ENCODE measurements at regions not wholly inside any gene's neighbourhood (a gene's known extent, or its start where the extent isn't known, plus 50 kb on each side); places are given as distances from the start of the nearest gene placed in this dataset.

DNA sequence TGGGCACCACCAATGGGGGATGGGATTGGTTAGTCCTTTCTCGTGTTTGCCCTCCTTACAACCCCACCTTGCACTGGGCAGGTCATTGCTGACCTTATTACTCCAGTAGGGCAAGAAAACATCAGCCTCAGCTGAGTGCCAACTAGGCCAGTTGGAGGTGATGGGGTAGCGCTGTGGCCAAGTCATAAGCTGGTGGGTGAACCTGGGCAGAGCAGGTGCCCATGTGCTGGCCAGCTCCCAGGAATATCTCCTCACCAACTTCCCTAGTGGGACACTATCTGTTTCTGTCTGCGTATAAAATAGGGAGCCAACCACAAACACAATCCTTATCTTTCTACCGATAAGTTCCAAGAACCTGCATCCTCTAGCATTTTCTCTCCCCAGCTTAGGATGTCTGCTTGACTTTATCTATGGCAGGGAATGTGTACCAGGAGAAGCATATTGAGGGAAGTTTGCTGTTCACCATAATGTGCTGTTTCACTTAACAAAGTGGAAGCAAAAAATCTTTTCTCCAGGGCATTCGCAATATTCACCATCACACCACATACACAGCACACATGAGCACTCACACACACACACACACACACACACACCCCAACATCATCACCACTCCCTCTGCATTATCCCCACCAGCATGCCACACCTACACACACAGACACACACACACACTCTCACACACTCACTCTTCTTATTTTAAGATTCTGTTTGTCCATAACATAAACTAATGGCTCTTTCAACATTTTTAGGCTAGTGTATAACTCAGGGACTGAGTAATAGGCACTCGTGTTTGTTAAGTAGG, 390.0 kb downstream of the ENC1 start:
- no peak for DNase-seq

DNA sequence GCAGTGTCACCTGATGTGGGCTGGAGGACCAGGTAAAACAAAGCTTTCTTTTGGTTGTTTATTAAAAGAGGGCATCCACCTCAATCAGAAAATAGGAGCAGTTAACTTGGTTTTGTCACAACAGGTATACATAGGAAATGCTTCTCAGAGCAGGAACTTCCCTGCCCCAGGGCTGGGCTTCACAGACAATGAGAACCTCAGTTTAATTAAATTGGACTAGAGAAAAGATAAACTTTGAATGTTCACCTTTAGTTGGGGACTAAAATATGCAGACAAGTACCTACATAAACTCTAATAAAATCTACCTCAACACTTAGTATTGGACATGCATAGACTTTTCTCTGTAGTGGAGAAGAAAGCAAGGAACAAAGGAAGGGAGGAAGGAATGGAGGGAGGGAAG, 392.0 kb downstream of the ENC1 start:
- no peak for DNase-seq

DNA sequence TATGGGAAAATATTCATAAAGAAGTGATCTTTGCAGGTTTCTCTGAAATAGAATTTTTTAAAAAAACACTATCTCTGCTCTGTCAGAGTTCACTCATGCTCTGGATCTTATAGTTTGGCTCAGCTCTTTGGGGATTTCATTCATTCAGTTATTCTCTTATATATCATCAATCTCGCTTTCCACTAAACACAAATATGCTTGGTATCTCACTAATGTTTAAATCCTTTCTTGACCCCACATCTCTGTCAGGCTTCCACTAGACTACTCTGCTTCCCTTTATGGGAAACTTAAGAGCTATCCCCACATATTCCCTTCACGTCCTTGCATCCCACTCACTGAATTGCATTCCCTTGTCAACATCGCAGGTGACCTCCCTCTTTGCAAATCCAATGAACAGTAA, 396.1 kb downstream of the ENC1 start:
- no peak for DNase-seq

DNA sequence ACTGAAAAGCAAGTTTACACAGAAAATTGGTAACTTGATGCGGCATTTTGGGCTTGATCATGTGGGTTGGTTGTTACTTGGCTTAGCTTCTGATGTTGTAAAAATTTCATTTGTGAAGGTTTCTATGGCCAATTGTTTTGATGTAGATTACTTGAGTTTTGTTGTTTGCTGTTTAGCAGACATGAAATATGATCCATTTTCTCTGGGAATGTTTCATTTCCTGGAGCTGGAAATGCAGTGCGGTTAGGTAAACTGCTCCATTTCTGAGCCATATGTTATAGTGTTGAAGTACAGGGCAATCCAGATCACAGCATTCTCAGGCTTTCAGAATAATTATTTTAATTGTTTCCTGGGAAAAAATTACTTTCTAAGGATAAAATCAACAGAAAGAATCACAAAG, 396.9 kb downstream of the ENC1 start:
- DNase-seq, result no peak

DNA sequence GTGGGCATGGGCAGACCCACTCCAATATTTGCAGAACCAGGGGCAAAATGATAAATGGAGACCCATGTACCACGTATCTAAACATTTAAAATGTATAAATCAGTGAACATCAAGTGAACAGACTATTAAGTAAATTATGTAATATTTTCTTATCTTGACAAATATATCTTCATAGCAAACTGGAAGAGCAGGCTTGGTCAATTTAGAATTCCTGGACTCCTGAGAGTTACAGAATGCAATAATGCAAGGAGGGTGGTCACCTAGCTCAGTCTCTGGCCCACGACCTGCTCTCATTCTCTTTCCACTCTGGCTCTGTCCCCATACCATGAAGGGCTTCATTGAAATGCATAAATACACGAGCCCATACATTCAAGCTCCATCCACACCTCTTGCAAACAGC, 398.0 kb downstream of the ENC1 start:
- DNase-seq, result no peak

DNA sequence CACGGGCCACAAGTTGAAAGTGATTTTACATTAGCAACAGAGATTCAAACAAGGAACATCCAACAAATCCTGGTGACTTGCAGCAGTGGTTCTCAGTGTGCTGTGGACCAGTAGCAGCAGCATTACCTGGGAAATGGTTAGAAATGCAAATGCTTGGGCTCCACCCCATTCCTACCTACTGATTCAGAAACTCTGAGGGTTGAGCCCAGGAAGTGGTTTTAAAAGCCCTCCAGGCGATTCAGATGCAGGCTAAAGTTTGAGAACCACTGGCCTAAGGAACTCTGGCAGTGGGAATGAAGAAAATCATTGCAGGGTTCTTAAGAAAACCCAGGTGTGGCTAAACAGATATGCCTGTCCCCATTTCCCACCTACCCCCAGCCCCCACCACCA, 398.8 kb downstream of the ENC1 start:
- no peak for DNase-seq

DNA sequence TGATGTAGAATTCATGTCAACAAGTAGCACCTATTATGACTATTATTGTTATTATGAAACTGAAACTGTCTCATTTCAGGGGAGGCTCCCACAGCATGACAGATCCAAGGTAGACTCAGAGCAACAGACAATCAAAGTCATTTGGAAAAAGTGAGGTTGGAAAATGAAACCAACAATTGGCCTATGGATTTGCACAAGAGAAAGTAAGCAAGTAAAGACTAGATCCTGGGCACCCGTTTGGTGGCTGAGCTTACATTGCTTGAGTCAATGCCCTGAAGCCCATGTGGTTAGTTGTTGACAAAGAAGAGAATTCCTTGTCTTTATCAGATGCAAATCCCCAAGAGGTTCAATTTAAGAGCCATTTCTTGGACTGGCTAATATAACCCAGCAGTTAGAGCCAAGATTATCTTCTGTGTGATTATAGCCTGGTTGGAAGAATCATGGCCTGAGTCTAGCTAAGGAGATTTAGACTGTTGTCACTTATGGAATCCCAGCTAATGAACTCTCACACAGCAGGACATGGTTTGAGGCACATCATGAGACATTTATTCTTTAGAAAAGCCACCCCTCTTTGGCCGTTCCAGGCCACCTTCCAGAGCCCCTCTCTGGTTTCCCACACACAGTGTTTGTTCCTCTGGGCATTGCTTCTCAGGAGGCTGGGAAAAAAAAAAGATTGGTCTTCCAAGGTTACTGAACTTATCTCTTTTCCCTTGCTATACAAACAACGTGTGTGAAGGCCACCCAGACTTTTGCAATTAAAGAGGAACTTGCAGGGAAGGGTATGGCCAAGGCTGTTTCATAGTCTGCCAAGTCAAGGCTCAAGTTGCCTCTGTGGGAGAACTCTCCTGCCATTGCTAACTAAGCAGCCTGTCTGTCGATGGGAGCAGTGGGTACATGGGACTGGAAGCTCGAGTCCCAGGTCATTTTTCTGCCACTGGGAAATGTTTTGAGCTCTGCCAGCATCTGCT, 399.5 kb downstream of the ENC1 start:
- no peak for DNase-seq

DNA sequence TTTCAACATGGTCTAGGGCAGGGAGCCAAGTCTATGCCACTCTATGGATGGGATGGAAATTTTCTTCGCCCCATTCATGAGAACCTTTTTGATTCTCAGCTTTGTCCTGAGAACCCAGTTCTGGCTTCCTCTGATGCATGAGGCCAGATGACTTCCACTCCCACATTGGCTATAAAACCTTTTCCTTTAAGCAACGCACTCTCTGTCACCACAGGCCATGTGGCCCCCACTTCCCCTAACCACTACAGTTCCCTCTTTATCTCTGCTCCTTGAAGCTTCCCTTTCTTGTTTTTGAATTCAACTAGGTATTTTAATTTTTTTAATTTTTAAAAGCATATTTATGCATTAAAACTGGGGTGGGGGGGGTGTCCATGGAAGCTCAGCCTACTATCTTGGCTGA, 401.3 kb downstream of the ENC1 start:
- DNase-seq, result no peak

DNA sequence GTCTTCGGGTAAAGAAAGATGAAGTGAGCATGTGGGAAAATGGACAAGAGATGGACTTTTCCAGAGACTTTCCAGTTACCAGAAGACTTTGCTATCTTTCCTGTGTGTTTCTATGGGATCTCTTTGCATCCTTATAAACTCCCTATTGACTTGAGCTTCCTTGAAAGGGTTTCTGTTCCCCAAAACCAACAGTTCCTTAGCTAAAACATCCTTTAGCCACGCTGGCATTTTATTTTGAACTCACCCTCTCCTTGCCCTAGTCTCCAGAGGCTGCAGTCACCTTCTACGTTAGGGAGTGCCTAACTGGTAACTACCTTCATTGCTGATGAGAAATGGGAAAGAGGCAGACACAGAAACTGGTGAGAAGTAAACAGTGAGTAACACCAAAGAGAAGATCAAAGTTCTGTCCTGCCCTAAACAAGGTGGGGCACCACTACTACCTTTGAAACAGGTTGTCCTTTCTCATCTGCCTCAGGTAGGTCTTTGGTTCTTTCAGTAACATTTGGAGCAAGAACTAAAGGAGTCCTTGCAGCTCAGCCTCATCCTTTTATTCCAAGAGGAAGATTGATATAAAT, 402.9 kb downstream of the ENC1 start:
- DNase-seq, result no peak

DNA sequence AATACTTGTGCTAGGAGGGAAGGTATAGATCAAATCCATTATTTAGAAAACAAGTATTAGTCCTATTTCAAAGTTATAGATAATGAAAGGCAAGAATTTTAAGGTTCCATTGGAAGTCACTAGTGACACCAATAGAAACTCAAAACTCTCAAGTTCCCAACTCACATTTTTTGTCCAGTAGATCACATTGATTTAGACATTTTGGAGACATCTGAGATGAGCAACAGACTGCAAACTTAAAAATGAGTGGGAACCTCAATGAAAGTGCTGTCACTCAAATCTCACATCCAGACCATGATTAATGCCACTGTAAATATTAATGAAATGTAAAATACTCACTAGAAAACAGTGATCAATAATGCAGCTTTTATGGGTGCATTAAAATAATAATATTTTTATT, 405.0 kb downstream of the ENC1 start:
- no peak for DNase-seq

DNA sequence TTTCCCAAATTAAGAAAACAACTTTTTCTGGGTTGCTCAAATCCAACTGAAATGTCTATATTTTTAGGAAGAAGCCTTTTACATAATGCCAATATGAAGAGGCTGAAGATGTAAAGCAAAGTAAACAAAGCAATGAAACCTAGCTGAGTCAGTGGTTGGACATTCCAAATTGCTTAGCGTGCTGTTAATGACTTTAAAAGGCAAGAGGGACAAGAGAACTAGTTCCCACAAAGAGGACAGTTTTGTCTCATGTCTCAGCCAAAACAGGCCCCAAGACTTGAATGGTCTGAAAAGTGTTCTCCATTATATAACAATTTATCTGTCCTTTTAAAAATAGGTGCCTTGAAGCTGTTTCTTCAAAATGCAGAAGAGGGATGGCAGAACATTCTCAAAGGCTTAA, 407.0 kb downstream of the ENC1 start:
- no peak for DNase-seq

DNA sequence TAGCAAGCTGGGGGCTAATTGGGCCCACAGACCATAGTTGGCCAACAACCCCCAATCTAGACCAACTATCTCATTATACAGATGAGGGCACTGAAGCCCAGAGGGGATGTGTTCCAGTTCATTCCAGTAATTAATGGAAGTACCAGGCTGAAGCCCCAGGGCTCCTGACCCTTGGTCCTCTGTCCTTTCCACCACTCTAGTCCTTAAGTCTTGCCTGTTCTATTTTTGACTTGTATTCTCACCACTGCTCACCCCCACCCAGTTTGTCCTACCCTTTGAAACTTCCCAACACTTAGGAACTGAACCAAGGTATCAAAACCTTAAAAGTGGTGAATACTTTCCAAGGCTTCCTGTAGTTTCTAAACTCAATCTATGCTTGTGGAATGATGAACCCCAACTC, 407.4 kb downstream of the ENC1 start:
- DNase-seq, result no peak

DNA sequence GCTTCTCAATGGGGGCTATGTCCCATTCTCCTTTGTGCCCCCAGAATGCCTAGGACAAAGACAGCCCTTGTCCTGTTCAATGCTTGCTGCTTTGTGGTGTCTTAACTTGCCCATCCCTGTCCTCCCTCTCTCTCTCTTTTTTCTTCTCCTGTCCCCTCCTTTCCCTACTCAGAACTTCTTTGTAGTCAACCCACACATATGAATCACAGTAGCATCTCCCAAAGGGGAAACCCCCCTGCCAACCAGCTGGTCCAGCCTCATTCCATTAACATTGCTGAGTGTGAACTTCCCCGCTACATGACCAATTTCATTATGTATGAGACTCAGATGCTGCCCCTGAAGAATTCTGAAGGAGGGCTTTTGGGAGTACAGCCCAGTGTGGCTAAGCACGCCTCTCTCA, 408.3 kb downstream of the ENC1 start:
- no peak for DNase-seq

DNA sequence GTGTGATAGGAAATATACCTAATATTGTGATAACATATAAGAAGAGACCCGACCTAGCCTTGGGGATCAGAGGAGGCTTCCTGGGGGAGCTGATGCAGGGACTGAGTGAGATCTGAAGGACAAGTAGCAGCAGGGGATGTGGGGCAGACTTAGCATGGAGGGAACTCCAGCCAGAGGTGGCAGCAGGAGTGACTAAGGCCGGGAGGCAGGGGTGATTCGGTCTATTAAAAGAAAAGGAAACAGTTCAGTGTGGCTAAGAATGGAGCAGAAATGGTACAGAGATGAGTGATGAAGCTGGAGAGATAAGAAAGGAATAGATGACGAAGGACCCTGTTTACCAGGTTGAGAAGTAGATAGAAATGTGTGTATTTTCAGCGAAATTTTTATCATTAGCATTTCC, 408.8 kb downstream of the ENC1 start:
- DNase-seq, result no peak

DNA sequence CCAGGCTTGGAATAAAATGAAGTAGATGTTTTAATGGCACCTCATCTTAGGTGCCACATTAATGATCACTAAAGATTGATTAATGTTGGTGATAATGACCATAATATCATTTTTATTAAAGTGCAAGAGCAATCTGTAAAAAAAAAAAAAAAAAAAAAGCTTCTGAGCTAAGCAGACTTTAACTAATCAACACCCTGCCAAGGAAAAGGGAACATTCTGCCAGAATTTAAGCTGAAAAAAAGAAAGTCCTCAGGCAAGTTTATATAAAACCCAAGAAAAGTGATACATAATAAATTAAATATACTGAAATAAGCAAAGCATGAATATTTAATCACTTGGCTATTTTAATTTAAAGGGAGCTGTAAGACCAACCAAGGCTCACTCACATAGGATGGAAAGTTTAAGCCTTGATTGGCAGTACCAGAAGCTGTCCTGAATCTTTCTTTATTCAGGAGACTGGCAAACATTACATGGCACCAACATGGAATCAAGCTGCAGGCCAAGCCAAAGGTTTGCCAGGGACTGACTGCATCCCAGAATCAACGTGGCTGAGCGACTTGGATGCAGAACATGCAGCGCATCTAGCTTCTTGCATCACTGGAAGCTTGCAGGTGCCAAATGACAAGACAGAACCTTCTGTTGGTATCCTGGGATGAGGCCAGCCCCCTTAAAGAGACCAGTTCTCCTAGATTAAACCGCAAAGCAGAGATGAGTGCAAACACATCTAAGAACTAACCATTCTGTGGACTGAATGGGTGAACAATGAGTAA, 413.6 kb downstream of the ENC1 start:
- DNase-seq, result no peak

DNA sequence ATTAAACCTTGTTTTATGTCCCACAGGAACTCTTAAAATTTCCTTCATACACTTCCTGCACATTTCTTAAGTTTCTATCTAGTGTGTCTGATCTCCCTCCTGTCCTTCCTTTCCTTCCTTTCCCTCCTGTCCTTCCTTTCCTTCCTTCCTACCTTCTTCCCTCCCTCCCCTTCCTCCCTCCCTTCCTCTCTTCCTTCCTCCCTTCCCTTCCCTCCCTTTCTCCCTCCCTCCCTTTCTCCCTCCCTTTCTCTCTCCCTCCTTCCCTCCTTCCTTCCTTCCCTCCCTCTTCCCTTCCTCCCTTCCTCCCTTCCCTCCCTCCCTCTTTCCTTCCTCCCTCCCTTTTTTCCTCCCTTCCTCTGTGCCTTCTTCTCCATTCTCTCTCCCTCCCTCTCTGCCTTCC, 414.9 kb downstream of the ENC1 start:
- DNase-seq, result no peak

DNA sequence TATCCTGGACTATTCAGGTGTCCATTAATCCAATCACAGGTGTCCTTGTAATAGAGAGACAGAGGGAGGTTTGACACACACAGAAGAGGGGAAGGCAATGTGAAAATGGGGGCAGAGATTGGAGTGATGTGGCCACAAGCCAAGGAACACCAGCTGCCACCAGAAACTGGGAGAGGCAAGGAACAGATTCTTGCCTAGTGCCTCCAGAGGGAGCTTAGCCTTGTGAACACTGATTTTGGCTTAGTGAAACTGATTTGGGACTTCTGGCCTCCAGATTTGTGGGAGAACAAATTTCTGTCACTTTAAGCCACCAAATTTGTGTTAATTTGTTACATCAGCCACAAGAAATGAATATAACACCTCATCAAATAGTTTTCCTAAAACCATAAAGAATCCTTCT, 416.2 kb downstream of the ENC1 start:
- DNase-seq, result no peak

DNA sequence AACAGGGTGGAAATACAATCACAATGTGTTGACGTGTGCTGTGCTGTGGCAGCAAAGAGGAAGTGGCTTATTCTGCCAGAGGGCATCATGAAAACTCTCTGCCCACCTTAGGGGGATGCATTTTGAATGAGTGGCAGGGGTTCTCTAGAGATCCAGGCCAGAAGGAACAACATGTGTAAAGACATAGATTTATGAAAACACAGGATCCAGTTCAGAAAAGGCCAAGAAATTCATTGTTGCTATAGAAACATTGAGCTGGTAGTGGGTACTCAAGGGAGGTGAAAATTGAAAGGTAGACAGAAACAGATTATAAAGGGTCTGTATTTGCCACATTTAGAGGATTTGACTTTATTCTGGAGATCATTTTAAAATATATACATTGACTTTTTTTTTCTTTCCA, 417.7 kb downstream of the ENC1 start:
- no peak for DNase-seq

DNA sequence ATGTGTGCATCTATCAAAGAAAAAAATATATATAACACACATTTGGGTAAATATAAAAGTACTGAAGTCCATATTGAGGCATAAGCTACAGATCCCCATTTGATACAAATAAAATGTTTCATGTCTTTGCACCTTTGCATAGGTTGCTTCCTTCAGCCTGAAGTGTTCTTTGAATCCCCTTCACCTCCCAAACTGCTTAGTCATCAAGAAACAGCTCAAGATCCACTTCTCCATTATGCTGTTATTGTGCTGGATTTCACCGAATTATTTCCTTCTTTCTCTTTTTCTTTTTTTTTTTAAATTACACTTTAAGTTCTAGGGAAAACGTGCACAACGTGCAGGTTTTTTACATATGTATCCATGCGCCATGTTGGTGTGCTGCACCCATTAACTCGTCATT, 419.1 kb downstream of the ENC1 start:
- no peak for DNase-seq

DNA sequence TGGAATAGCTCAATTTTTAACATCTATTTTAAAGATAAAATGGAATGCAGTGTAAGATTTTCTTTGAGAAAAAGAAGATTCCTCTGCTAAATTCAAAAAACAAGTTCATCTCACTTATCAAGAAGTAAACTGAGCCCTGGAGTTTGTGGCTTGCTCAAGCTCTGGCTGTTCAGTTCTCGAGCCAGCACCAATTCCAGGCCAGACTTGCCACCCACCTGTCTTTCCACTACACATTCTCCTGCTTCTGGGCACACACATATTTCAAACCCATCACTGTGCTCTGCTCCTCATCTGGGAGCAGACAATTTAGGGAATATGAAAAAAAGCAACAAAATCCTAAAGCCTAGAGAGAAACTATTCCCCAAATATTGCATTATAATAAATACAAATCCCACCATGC, 424.5 kb downstream of the ENC1 start:
- no peak for DNase-seq

DNA sequence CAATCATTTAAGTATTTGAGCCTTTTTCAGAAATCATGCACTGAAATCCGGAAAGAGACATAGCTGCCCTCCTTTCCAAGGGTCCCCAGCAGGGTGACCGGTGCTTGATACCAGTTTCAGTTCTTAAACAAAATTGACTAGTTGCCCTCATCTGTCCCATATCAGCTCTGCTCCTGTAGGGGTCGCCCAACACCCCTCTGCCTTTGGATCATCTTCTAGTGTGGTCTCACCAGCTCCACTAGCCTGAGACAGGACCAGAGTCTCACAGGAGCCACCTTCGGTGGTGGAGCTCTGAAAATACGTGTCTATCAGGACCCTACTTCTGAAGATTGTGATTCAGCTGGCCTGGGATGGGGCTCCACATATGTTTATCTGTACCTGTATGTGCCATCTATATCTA, 428.2 kb downstream of the ENC1 start:
- DNase-seq, result no peak

DNA sequence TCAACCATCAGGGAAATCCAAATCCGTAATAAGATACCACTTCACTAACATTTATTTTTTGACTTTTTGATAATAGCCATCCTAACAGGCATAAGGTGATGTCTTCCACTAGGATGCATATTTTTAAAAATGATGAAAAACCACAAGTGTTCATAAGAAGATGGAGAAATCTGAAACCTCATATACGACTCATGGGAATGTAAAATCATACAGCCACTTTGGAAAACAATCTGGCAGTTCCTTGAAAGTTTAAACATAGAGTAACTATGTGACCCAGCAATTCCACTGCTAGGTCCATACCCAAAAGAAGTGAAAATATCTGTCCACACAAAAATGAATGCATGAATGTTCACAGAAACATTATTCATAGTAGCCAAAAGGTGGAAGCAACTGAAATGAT, 431.0 kb downstream of the ENC1 start:
- DNase-seq, result no peak

Data from stimulated activated CD4-positive, alpha-beta T cell treated with anti-CD3 and anti-CD28 coated beads, Interleukin-4, amount 100 ng/mL, for 1 hour (primary cell).